ENCODE measurements at regions not wholly inside any gene's neighbourhood (a gene's known extent, or its start where the extent isn't known, plus 50 kb on each side); places are given as distances from the start of the nearest gene placed in this dataset.

GRCh38 chr13:88176231-88176630 is 505.1 kb downstream of the SLITRK5 start:
- Histone ChIP-seq H3K27me3 (ENCODE audit: insufficient read depth, poor library complexity, severe bottlenecking) (no peaks in the 10 kb centered on the region), H3K4me3 (replicated peaks; ENCODE audit: insufficient read depth, low read length) (no peak overlapping the region), H3K27ac (replicated peaks) (no peak overlapping the region)
- no peak for DNase-seq (ENCODE audit: low read depth in 1 of 2, low spot score in 1 of 2)
- TF ChIP-seq GABPA (IDR thresholded peaks at IDR 0.05; ENCODE audit: low read depth) (no peak), POLR2AphosphoS5 (IDR thresholded peaks at IDR 0.05; ENCODE audit: low read depth) (no peak), CTCF (IDR thresholded peaks at IDR 0.05; ENCODE audit: insufficient read depth, low read length) (no peak), REST (IDR thresholded peaks at IDR 0.05; ENCODE audit: insufficient replicate concordance, low read depth) (no peak), SPI1 (IDR thresholded peaks at IDR 0.05; ENCODE audit: borderline replicate concordance, low read depth) (no peak)

- Histone ChIP-seq H3K27me3 (ENCODE audit: insufficient read depth, poor library complexity, severe bottlenecking) (no peaks in the 10 kb centered on the region), H3K27ac (replicated peaks) (no peak overlapping the region), H3K4me3 (replicated peaks; ENCODE audit: insufficient read depth, low read length) (no peak overlapping the region)
- DNase-seq (ENCODE audit: low read depth in 1 of 2, low spot score in 1 of 2) = no peak
- TF ChIP-seq CTCF (IDR thresholded peaks at IDR 0.05; ENCODE audit: insufficient read depth, low read length) (no peak), GABPA (IDR thresholded peaks at IDR 0.05; ENCODE audit: low read depth) (no peak), SPI1 (IDR thresholded peaks at IDR 0.05; ENCODE audit: borderline replicate concordance, low read depth) (no peak), REST (IDR thresholded peaks at IDR 0.05; ENCODE audit: insufficient replicate concordance, low read depth) (no peak), POLR2AphosphoS5 (IDR thresholded peaks at IDR 0.05; ENCODE audit: low read depth) (no peak)
Observed at GRCh38 chr13:88183440-88183839, 512.3 kb downstream of the SLITRK5 start.

GRCh38 chr13:88188986-88189385 is 517.8 kb downstream of the SLITRK5 start:
- DNase-seq (ENCODE audit: low read depth in 1 of 2, low spot score in 1 of 2) = no peak
- Histone ChIP-seq H3K27ac (replicated peaks) (no peak overlapping the region), H3K27me3 (ENCODE audit: insufficient read depth, poor library complexity, severe bottlenecking) (no peaks in the 10 kb centered on the region), H3K4me3 (replicated peaks; ENCODE audit: insufficient read depth, low read length) (no peak overlapping the region)
- TF ChIP-seq REST (IDR thresholded peaks at IDR 0.05; ENCODE audit: insufficient replicate concordance, low read depth) = no peak
- TF ChIP-seq SPI1 (IDR thresholded peaks at IDR 0.05; ENCODE audit: borderline replicate concordance, low read depth) = no peak
- no peak for TF ChIP-seq POLR2AphosphoS5 (IDR thresholded peaks at IDR 0.05; ENCODE audit: low read depth)
- TF ChIP-seq CTCF (IDR thresholded peaks at IDR 0.05; ENCODE audit: insufficient read depth, low read length) = no peak
- TF ChIP-seq GABPA (IDR thresholded peaks at IDR 0.05; ENCODE audit: low read depth) = no peak
